A549 (cell line): ENCODE measurements at regions not wholly inside any gene's neighbourhood (a gene's known extent, or its start where the extent isn't known, plus 50 kb on each side); places are given as distances from the start of the nearest gene placed in this dataset.

Source experiments
- ATAC-seq, 2 experiments: fragments of 200-7000 bp in 1 of 2; fragments of >200 bp in 1 of 2; cut with Nextera tagmentation in 1 of 2; cut with Tn5 transposase in 1 of 2; 3 replicates each; pipeline versions ENCODE4 v1.8.0 to v1.9.1; 2018 to 2020; ENCODE audit warnings: mild to moderate bottlenecking in 1 of 2, moderate library complexity in 1 of 2
- CTCF ChIA-PET: fragments of 300-600 bp; sonication (Branson Sonifier 250); formaldehyde crosslinking; extraction: SDS; loops from one replicate; lab custom pipeline; 2021; ENCODE audit warnings: antibody characterized with exemption, inconsistent platforms; lab: Yijun Ruan, JAX
- POLR2A ChIA-PET: fragments of 350-600 bp; formaldehyde crosslinking; extraction: SDS; loops from one replicate; lab custom pipeline; 2021; ENCODE audit warnings: antibody characterized with exemption, inconsistent platforms; lab: Yijun Ruan, JAX
- DNase-seq, 2 experiments: peaks; one replicate each; pipeline versions ENCODE4 v3.0.0 to v3.0.0-alpha.2; 2011 to 2016; ENCODE audit warnings: low read depth in 1 of 2, low spot score in 1 of 2
- FAIRE-seq: peaks from 2 replicates; lab custom pipeline; 2011; peaks lifted over from hg19 to GRCh38; lab: Jason Lieb, UNC
- H3K27ac ChIP-seq, 2 experiments: fragments of >200 bp; sonication (Bioruptor Twin); formaldehyde crosslinking; 3 replicates each; pipeline ENCODE4 v1.5.1; 2016 to 2017
- H3K4me1 ChIP-seq: fragments of >200 bp; sonication (Bioruptor Twin); formaldehyde crosslinking; 3 replicates; pipeline ENCODE4 v1.6.1; 2016
- H3K4me2 ChIP-seq: fragments of >200 bp; sonication (Bioruptor Twin); formaldehyde crosslinking; 3 replicates; pipeline ENCODE4 v1.6.1; 2016
- H3K4me3 ChIP-seq: fragments of >200 bp; sonication (Bioruptor Twin); formaldehyde crosslinking; 3 replicates; pipeline ENCODE4 v1.5.1; 2016
- H3K9me3 ChIP-seq: fragments of >200 bp; sonication (Bioruptor Twin); formaldehyde crosslinking; 3 replicates; pipeline ENCODE4 v1.6.1; 2016
- BHLHE40 ChIP-seq: IDR thresholded peaks from 2 replicates; pipeline ENCODE4 v1.6.1; 2012; ENCODE audit warnings: low read depth, low read length, inconsistent platforms
- EHF ChIP-seq: fragments of 250-450 bp; sonication (Bioruptor Pico); IDR thresholded peaks from 2 replicates; pipeline ENCODE4 v1.5.0; 2020; ENCODE audit warnings: mild to moderate bottlenecking
- ESRRA ChIP-seq: fragments of 150-350 bp; IDR thresholded peaks from 2 replicates; pipeline ENCODE4 v1.6.1; 2014; ENCODE audit warnings: mild to moderate bottlenecking, low read length, borderline replicate concordance
- FOSB ChIP-seq: fragments of 250-450 bp; sonication (Bioruptor Pico); IDR thresholded peaks from 2 replicates; pipeline ENCODE4 v1.5.0; 2020; ENCODE audit warnings: mild to moderate bottlenecking, moderate library complexity
- FOSL2 ChIP-seq, 2 experiments: fragments of 450-650 bp in 1 of 2; fragments of >200 bp in 1 of 2; sonication (Bioruptor Twin) in 1 of 2; formaldehyde crosslinking; IDR thresholded peaks; 2 replicates each; pipeline versions ENCODE4 v1.5.0 to v1.6.1; 2016 to 2020; ENCODE audit warnings: mild to moderate bottlenecking in 1 of 2, moderate library complexity in 1 of 2
- GATA3 ChIP-seq: IDR thresholded peaks from 2 replicates; pipeline ENCODE4 v1.6.1; 2012; ENCODE audit warnings: borderline replicate concordance
- HDAC2 ChIP-seq: fragments of 200-600 bp; sonication (generic); IDR thresholded peaks from 2 replicates; pipeline ENCODE4 v1.6.1; 2016
- HES2 ChIP-seq: fragments of >200 bp; sonication (Bioruptor Twin); formaldehyde crosslinking; IDR thresholded peaks from 2 replicates; pipeline ENCODE4 v1.6.1; 2016
- HEYL ChIP-seq: fragments of 250-450 bp; sonication (Bioruptor Pico); IDR thresholded peaks from 2 replicates; pipeline ENCODE4 v1.8.0; 2021; ENCODE audit warnings: mild to moderate bottlenecking, moderate library complexity
- HMGXB4 ChIP-seq: fragments of 250-450 bp; sonication (Bioruptor Pico); IDR thresholded peaks from 2 replicates; pipeline ENCODE4 v1.5.0; 2021; ENCODE audit warnings: mild to moderate bottlenecking, moderate library complexity, borderline replicate concordance
- HOXB13 ChIP-seq: fragments of 250-450 bp; sonication (Bioruptor Pico); IDR thresholded peaks from 2 replicates; pipeline ENCODE4 v1.5.0; 2020; ENCODE audit warnings: low read depth, mild to moderate bottlenecking, moderate library complexity
- HOXB5 ChIP-seq: fragments of 250-450 bp; sonication (Bioruptor Pico); IDR thresholded peaks from 2 replicates; pipeline ENCODE4 v1.5.0; 2020; ENCODE audit warnings: mild to moderate bottlenecking, moderate library complexity
- JUN ChIP-seq, 2 experiments: fragments of >200 bp; sonication (Bioruptor Twin); formaldehyde crosslinking; IDR thresholded peaks; 2 replicates in 1 of 2; 3 replicates in 1 of 2; pipeline ENCODE4 v1.6.1; 2016 to 2017
- JUNB ChIP-seq: fragments of >200 bp; sonication (Bioruptor Twin); formaldehyde crosslinking; IDR thresholded peaks from 2 replicates; pipeline ENCODE4 v1.6.1; 2016
- KDM5A ChIP-seq: fragments of 200-600 bp; sonication (generic); IDR thresholded peaks from 2 replicates; pipeline ENCODE4 v1.6.1; 2016; ENCODE audit warnings: antibody characterized with exemption, mild to moderate bottlenecking
- MAX ChIP-seq: IDR thresholded peaks from 2 replicates; pipeline ENCODE4 v1.6.1; 2012
- MAZ ChIP-seq: fragments of 150-350 bp; IDR thresholded peaks from 2 replicates; pipeline ENCODE4 v1.6.1; 2014; ENCODE audit warnings: antibody characterized with exemption, low read depth, low read length, borderline replicate concordance
- MYC ChIP-seq: IDR thresholded peaks from 2 replicates; pipeline ENCODE4 v1.6.1; 2012; ENCODE audit warnings: mild to moderate bottlenecking, inconsistent platforms, low read length, improper control_type of control experiment, borderline replicate concordance
- PHF8 ChIP-seq: fragments of 200-600 bp; sonication (generic); IDR thresholded peaks from 2 replicates; pipeline ENCODE4 v1.6.1; 2016; ENCODE audit warnings: low read depth, mild to moderate bottlenecking, antibody characterized with exemption, moderate library complexity, borderline replicate concordance
- POLR2A ChIP-seq: IDR thresholded peaks from 2 replicates; pipeline ENCODE4 v1.6.1; 2012; ENCODE audit warnings: mild to moderate bottlenecking, low read length
- POLR2AphosphoS2 ChIP-seq: conservative IDR thresholded peaks from 2 replicates; pipeline ENCODE4 v1.6.1; 2012; ENCODE audit warnings: low read length, improper control_type of control experiment, inconsistent platforms
- RAD21 ChIP-seq, 2 experiments: fragments of >200 bp in 1 of 2; sonication (Bioruptor Twin) in 1 of 2; formaldehyde crosslinking in 1 of 2; IDR thresholded peaks in 1 of 2; conservative IDR thresholded peaks in 1 of 2; 2 replicates in 1 of 2; 3 replicates in 1 of 2; pipeline ENCODE4 v1.6.1; 2012 to 2018; ENCODE audit warnings: inconsistent platforms in 1 of 2
- RARB ChIP-seq: fragments of 250-450 bp; sonication (Bioruptor Pico); IDR thresholded peaks from 2 replicates; pipeline ENCODE4 v1.8.0; 2021; ENCODE audit warnings: mild to moderate bottlenecking, moderate library complexity
- TFCP2L1 ChIP-seq: fragments of 250-450 bp; sonication (Bioruptor Pico); IDR thresholded peaks from 2 replicates; pipeline ENCODE4 v1.5.0; 2021; ENCODE audit warnings: mild to moderate bottlenecking
- TP53 ChIP-seq: fragments of 250-450 bp; sonication (Bioruptor Pico); IDR thresholded peaks from 2 replicates; pipeline ENCODE4 v1.5.0; 2021; ENCODE audit warnings: mild to moderate bottlenecking, moderate library complexity
- ZC3H11A ChIP-seq: fragments of 450-650 bp; IDR thresholded peaks from 2 replicates; pipeline ENCODE4 v1.6.1; 2014; ENCODE audit warnings: antibody characterized with exemption, mild to moderate bottlenecking
- ZFP36 ChIP-seq: fragments of 450-650 bp; IDR thresholded peaks from 2 replicates; pipeline ENCODE4 v1.6.1; 2014; ENCODE audit warnings: borderline replicate concordance; ENCODE audit not compliant: partially characterized antibody
- WGBS: methylation state at CpG from one replicate; pipeline ENCODE4 v1.1.6; 2017; ENCODE audit errors: missing lambda C conversion rate; 5-methylcytosine and 5-hydroxymethylcytosine counted together
- TF ChIP-seq, protein P1 (sequence below): fragments of 450-650 bp; IDR thresholded peaks from 2 replicates; pipeline ENCODE4 v1.6.1; 2014; ENCODE audit warnings: antibody characterized with exemption
- TF ChIP-seq, protein P2 (sequence below): fragments of >200 bp; sonication (Bioruptor Twin); formaldehyde crosslinking; IDR thresholded peaks from 3 replicates; pipeline ENCODE4 v1.6.1; 2016
- TF ChIP-seq, protein P3 (sequence below): IDR thresholded peaks from 2 replicates; pipeline ENCODE4 v1.6.1; 2012

DNA sequence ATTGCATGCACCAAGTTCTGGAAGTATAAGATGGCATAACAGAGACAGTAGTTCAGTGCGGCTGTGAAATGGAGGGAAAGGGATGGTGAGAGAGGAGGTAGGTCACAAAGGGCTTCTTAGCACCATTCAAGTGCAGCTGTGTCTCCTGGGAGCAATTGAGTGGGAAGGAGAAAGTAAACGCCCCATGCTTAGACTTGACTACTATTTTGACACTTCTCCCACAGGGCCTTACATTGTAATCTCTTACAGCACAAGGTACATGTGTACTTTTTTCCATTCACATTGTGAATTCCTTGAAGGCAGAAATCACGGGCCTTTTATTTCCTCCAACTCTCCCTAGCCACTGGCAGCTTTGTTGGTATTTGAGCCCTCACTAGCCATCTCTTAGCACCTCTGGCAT, 239.6 kb upstream of the FOXD3 start:
- CTCF ChIA-PET, result no interaction called here
- TF ChIP-seq HES2 (no peak), TFCP2L1 (CRISPR knock-in tag) (no peak), JUN (IDR thresholded peaks at IDR 0.05) (no peak), RAD21 (conservative IDR thresholded peaks at IDR 0.05 in 1 of 2, IDR thresholded peaks at IDR 0.05 in 1 of 2) (no peak), POLR2AphosphoS2 (no peak), HOXB13 (CRISPR knock-in tag) (no peak), MYC (no peak), PHF8 (no peak), KDM5A (no peak), HDAC2 (no peak), TP53 (CRISPR knock-in tag) (no peak), HEYL (CRISPR knock-in tag) (no peak)
- TF ChIP-seq, protein P1, sequence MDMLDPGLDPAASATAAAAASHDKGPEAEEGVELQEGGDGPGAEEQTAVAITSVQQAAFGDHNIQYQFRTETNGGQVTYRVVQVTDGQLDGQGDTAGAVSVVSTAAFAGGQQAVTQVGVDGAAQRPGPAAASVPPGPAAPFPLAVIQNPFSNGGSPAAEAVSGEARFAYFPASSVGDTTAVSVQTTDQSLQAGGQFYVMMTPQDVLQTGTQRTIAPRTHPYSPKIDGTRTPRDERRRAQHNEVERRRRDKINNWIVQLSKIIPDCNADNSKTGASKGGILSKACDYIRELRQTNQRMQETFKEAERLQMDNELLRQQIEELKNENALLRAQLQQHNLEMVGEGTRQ, result no peak
- ATAC-seq (no peak), DNase-seq (no peak), FAIRE-seq (no peak)
- Histone ChIP-seq H3K4me1 (no peaks in the 10 kb centered on the region), H3K4me2 (no peak overlapping the region), H3K4me3 (no peak overlapping the region), H3K27ac (no peak overlapping the region), H3K9me3 (no peaks in the 10 kb centered on the region)
- 29% methylated on average over 3 of the region's 3 CpGs for WGBS
- POLR2A ChIA-PET, result no interaction called here

DNA sequence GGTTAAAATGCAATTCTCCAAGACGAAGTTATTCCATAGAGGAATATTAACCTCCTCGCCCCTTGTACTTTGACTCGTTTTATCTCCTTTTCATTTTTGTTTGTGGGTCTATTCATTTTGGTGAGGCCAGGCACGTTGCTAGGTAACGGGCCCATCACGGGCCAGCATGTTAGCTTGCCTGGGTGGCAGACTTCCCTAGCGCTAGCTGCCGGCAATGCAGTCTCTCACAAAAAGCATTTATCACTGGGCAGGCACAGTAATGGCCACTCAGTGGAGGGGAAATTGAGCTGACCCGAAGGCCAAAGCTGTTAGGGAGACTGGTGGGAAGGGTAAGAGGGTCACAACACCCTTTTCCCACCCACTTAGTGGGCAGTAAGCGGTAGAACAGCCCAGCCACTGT, 234.4 kb upstream of the FOXD3 start:
- CTCF ChIA-PET, result interaction anchor here (1.0 to 1.2 kb wide), 2 partner anchors 9 to 158 kb away, joined by 3 read pairs; no protein-coding TSS in a partner anchor
- POLR2A ChIA-PET, result no interaction called here
- no peaks in the 10 kb centered on the region for H3K4me1 ChIP-seq
- no peak overlapping the region for H3K27ac ChIP-seq
- H3K9me3 ChIP-seq, result no peaks in the 10 kb centered on the region
- H3K4me2 ChIP-seq, result no peak overlapping the region
- DNase-seq (peak in 1 of 2 experiments; percentile 12), ATAC-seq (peak; percentile 61 to 68; a peak in 2 of 6 replicates), FAIRE-seq (no peak)
- TF ChIP-seq FOSB (CRISPR knock-in tag), result no peak
- no peak for TF ChIP-seq JUNB
- no peak for TF ChIP-seq FOSL2 (IDR thresholded peaks at IDR 0.05)
- no peak for TF ChIP-seq FOSL2 (CRISPR knock-in tag; IDR thresholded peaks at IDR 0.05)
- no peak for TF ChIP-seq HMGXB4
- no peak for TF ChIP-seq POLR2A
- 25% methylated on average over 9 of the region's 10 CpGs for WGBS
- no peak overlapping the region for H3K4me3 ChIP-seq

GRCh38 chr1:63099188-63099587, 223.2 kb upstream of the FOXD3 start:
- no peak overlapping the region for H3K4me2 ChIP-seq
- TF ChIP-seq MAZ, result no peak
- TF ChIP-seq RARB (CRISPR knock-in tag), result no peak
- no peak for TF ChIP-seq HOXB5 (CRISPR knock-in tag)
- TF ChIP-seq HEYL (CRISPR knock-in tag), result no peak
- TF ChIP-seq ESRRA, result no peak
- no peak for TF ChIP-seq POLR2AphosphoS2
- TF ChIP-seq GATA3, result no peak
- TF ChIP-seq, protein P2, sequence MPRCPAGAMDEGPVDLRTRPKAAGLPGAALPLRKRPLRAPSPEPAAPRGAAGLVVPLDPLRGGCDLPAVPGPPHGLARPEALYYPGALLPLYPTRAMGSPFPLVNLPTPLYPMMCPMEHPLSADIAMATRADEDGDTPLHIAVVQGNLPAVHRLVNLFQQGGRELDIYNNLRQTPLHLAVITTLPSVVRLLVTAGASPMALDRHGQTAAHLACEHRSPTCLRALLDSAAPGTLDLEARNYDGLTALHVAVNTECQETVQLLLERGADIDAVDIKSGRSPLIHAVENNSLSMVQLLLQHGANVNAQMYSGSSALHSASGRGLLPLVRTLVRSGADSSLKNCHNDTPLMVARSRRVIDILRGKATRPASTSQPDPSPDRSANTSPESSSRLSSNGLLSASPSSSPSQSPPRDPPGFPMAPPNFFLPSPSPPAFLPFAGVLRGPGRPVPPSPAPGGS, result no peak
- TF ChIP-seq MAX, result no peak
- no peak for TF ChIP-seq ZC3H11A
- no peak for TF ChIP-seq TFCP2L1 (CRISPR knock-in tag)
- TF ChIP-seq BHLHE40, result no peak
- no peak for TF ChIP-seq KDM5A
- TF ChIP-seq, protein P3, sequence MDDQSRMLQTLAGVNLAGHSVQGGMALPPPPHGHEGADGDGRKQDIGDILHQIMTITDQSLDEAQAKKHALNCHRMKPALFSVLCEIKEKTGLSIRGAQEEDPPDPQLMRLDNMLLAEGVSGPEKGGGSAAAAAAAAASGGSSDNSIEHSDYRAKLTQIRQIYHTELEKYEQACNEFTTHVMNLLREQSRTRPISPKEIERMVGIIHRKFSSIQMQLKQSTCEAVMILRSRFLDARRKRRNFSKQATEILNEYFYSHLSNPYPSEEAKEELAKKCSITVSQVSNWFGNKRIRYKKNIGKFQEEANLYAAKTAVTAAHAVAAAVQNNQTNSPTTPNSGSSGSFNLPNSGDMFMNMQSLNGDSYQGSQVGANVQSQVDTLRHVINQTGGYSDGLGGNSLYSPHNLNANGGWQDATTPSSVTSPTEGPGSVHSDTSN, result no peak
- TF ChIP-seq HOXB13 (CRISPR knock-in tag), result no peak
- TF ChIP-seq ZFP36, result no peak
- no peak for TF ChIP-seq EHF (CRISPR knock-in tag)
- no peak for DNase-seq
- no peaks in the 10 kb centered on the region for H3K9me3 ChIP-seq
- ChIA-PET POLR2A (no interaction called here), CTCF (no interaction called here)
- no peaks in the 10 kb centered on the region for H3K4me1 ChIP-seq
- H3K4me3 ChIP-seq, result no peak overlapping the region
- no peak for ATAC-seq
- no peak for FAIRE-seq
- no peak overlapping the region for H3K27ac ChIP-seq
- WGBS, result 0% methylated on average over 2 of the region's 2 CpGs
